IMR-90 (cell line): ENCODE measurements at regions not wholly inside any gene's neighbourhood (a gene's known extent, or its start where the extent isn't known, plus 50 kb on each side); places are given as distances from the start of the nearest gene placed in this dataset.

Experiments
- ATAC-seq: fragments of 200-7000 bp; cut with Tn5 transposase; 2 replicates; pipeline ENCODE4 v1.9.1; 2020; ENCODE audit warnings: low read depth, mild to moderate bottlenecking, moderate library complexity
- BruUV-seq: library from RNA; stranded (reverse); fragments of 400-500 nt; replicated peaks from 2 replicates; lab custom pipeline; 2021; lab: Mats Ljungman, UMichigan
- CTCF ChIA-PET: fragments of 300-600 bp; formaldehyde crosslinking; extraction: SDS; loops from one replicate; lab custom pipeline; 2021; ENCODE audit warnings: antibody characterized with exemption; lab: Yijun Ruan, JAX
- POLR2A ChIA-PET: fragments of 300-600 bp; sonication (Branson Sonifier 250); formaldehyde crosslinking; loops from one replicate; lab custom pipeline; 2022; ENCODE audit warnings: antibody characterized with exemption; ENCODE audit not compliant: unreplicated experiment; lab: Charles Lee
- DNase-seq: peaks from one replicate; pipeline ENCODE4 v3.0.0; 2013
- H2AFZ ChIP-seq: replicated peaks from 2 replicates; pipeline ENCODE3; 2013; ENCODE audit warnings: low read length, mild to moderate bottlenecking; ENCODE audit not compliant: poor library complexity
- H2AK5ac ChIP-seq: 2 replicates; pipeline ENCODE4 v1.6.1; 2013; ENCODE audit warnings: low read depth, low read length, inconsistent platforms
- H2AK9ac ChIP-seq: replicated peaks from 2 replicates; pipeline ENCODE3; 2013; ENCODE audit warnings: mild to moderate bottlenecking, low read depth, low read length, moderate library complexity; ENCODE audit not compliant: poor library complexity
- H2BK120ac ChIP-seq: 2 replicates; pipeline ENCODE4 v1.6.1; 2013; ENCODE audit warnings: low read depth, low read length, inconsistent platforms
- H2BK15ac ChIP-seq: 3 replicates; pipeline ENCODE4 v1.6.1; 2013; ENCODE audit warnings: low read depth, low read length, inconsistent platforms
- H2BK20ac ChIP-seq: 2 replicates; pipeline ENCODE4 v1.6.1; 2013; ENCODE audit warnings: low read depth, mild to moderate bottlenecking, inconsistent platforms, low read length, moderate library complexity
- H2BK5ac ChIP-seq: 2 replicates; pipeline ENCODE4 v1.6.1; 2013; ENCODE audit warnings: mild to moderate bottlenecking, low read depth, low read length, inconsistent platforms; ENCODE audit not compliant: poor library complexity, severe bottlenecking
- H3K14ac ChIP-seq: replicated peaks from 2 replicates; pipeline ENCODE4 v1.6.1; 2013; ENCODE audit warnings: low read depth, low read length, inconsistent platforms
- H3K18ac ChIP-seq: 2 replicates; pipeline ENCODE4 v1.6.1; 2013; ENCODE audit warnings: low read depth, low read length, control low read depth
- H3K23ac ChIP-seq: 2 replicates; pipeline ENCODE4 v1.6.1; 2013; ENCODE audit warnings: low read depth, low read length, inconsistent platforms
- H3K27ac ChIP-seq: 2 replicates; pipeline ENCODE4 v1.5.1; 2013; ENCODE audit warnings: mild to moderate bottlenecking, control low read depth, low read length; ENCODE audit not compliant: insufficient read depth
- H3K27me3 ChIP-seq: 2 replicates; pipeline ENCODE4 v1.6.1; 2013; ENCODE audit warnings: low read length; ENCODE audit not compliant: control insufficient read depth, insufficient read depth
- H3K36me3 ChIP-seq: 2 replicates; pipeline ENCODE4 v1.6.1; 2013; ENCODE audit warnings: low read length, mixed read lengths; ENCODE audit not compliant: control insufficient read depth, insufficient read depth
- H3K4ac ChIP-seq: 2 replicates; pipeline ENCODE4 v1.6.1; 2013; ENCODE audit warnings: low read depth, low read length, inconsistent platforms
- H3K4me1 ChIP-seq: 2 replicates; pipeline ENCODE4 v1.6.1; 2013; ENCODE audit warnings: low read length, mixed read lengths; ENCODE audit not compliant: control insufficient read depth, insufficient read depth
- H3K4me2 ChIP-seq: 2 replicates; pipeline ENCODE4 v1.6.1; 2013; ENCODE audit warnings: low read depth, mild to moderate bottlenecking, control low read depth, low read length, moderate library complexity
- H3K4me3 ChIP-seq: 2 replicates; pipeline ENCODE4 v1.5.1; 2013; ENCODE audit warnings: low read depth, mild to moderate bottlenecking, control low read depth, low read length, moderate library complexity; ENCODE audit not compliant: insufficient read depth
- H3K56ac ChIP-seq: 2 replicates; pipeline ENCODE4 v1.6.1; 2013; ENCODE audit warnings: low read length, inconsistent platforms; ENCODE audit not compliant: insufficient read depth; ENCODE audit errors: extremely low read depth
- H3K79me1 ChIP-seq, 2 experiments: 2 replicates each; pipeline ENCODE4 v1.6.1; 2013; ENCODE audit warnings: low read length in 2 of 2, inconsistent platforms in 1 of 2, low read depth in 1 of 2
- H3K9ac ChIP-seq: 2 replicates; pipeline ENCODE4 v1.6.1; 2013; ENCODE audit warnings: low read depth, low read length, control low read depth
- H3K9me1 ChIP-seq: 2 replicates; pipeline ENCODE4 v1.6.1; 2013; ENCODE audit warnings: low read length, inconsistent platforms; ENCODE audit not compliant: insufficient read depth
- H3K9me3 ChIP-seq: 2 replicates; pipeline ENCODE4 v1.6.1; 2013; ENCODE audit warnings: low read length; ENCODE audit not compliant: control insufficient read depth, insufficient read depth
- H4K20me1 ChIP-seq: 2 replicates; pipeline ENCODE4 v1.6.1; 2013; ENCODE audit warnings: low read length, inconsistent platforms; ENCODE audit not compliant: insufficient read depth
- H4K5ac ChIP-seq: 2 replicates; pipeline ENCODE4 v1.6.1; 2013; ENCODE audit warnings: mild to moderate bottlenecking, low read depth, low read length, control low read depth
- H4K8ac ChIP-seq, 2 experiments: 2 replicates each; pipeline ENCODE4 v1.6.1; 2013; ENCODE audit warnings: low read depth in 2 of 2, low read length in 2 of 2, control low read depth in 1 of 2, inconsistent platforms in 1 of 2
- H4K91ac ChIP-seq: 2 replicates; pipeline ENCODE4 v1.6.1; 2013; ENCODE audit warnings: low read depth, low read length, inconsistent platforms; ENCODE audit not compliant: insufficient read depth
- CEBPB ChIP-seq: IDR thresholded peaks from 2 replicates; pipeline ENCODE4 v1.6.1; 2012; ENCODE audit warnings: low read depth, low read length, improper control_type of control experiment
- MAZ ChIP-seq: IDR thresholded peaks from 2 replicates; pipeline ENCODE4 v1.6.1; 2012; ENCODE audit warnings: low read depth, mild to moderate bottlenecking, low read length, improper control_type of control experiment, moderate library complexity, borderline replicate concordance
- WGBS, 2 experiments: methylation state at CpG; one replicate each; pipeline versions ENCODE4 v1.1.5 to v1.1.7; 2013; ENCODE audit warnings: missing lambda C conversion rate in 2 of 2; ENCODE audit not compliant: insufficient read length in 1 of 2; ENCODE audit errors: extremely low coverage in 2 of 2; 5-methylcytosine and 5-hydroxymethylcytosine counted together
- dilution Hi-C: fragments of 300-500 bp; cut with HindIII; formaldehyde crosslinking; loops from one replicate; pipeline ENCODE4 v1.14.3; 2018; ENCODE audit warnings: low sequenced_read_pairs; ENCODE audit not compliant: unreplicated experiment
- in situ Hi-C: fragments of 300-500 bp; cut with MboI; formaldehyde crosslinking; loops from 3 replicates; pipeline ENCODE4 v1.14.3; 2019; ENCODE audit warnings: low sequenced_read_pairs, inconsistent platforms, mixed read lengths
- intact Hi-C: fragments of 100-400 bp; cut with micrococcal nuclease; formaldehyde crosslinking; loops from 2 replicates; pipeline ENCODE4 v1.10.0; 2022

- dilution Hi-C loops = no loop called here
- peak overlapping the region; percentile 98 for H2AK5ac ChIP-seq
- intact Hi-C loops = no loop called here
- no peak overlapping the region for H3K4me3 ChIP-seq
- peak overlapping the region; percentile 1 for H3K56ac ChIP-seq
- H2BK120ac ChIP-seq = peak overlapping the region; percentile 90
- in situ Hi-C loops = no loop called here
- H3K27ac ChIP-seq = peak overlapping the region; percentile 94
- no peaks in the 10 kb centered on the region for H3K27me3 ChIP-seq
- CTCF ChIA-PET = interaction anchor here (0.6 to 0.7 kb wide), 2 partner anchors 93 to 189 kb away, joined by 3 to 5 read pairs; no protein-coding TSS in a partner anchor
- peak overlapping the region; percentile 58 for H2AFZ ChIP-seq
- peak overlapping the region; percentile 70 to 89 for H4K8ac ChIP-seq
- H3K4me1 ChIP-seq = peaks cover 36% of the 10 kb centered on the region
- peak overlapping the region; percentile 94 for H3K14ac ChIP-seq
- H2BK20ac ChIP-seq = peak overlapping the region; percentile 73
- peak overlapping the region; percentile 97; the same call in 2 of the 3 replicates for H2BK15ac ChIP-seq
- H3K23ac ChIP-seq = peak overlapping the region; percentile 66
- no peak for ATAC-seq
- H2AK9ac ChIP-seq = peak overlapping the region; percentile 56
- H2BK5ac ChIP-seq = peak overlapping the region; percentile 97
- POLR2A ChIA-PET = interaction anchor here (0.6 to 1.1 kb wide), 2 partner anchors 127 to 134 kb away, joined by 4 to 7 read pairs; no protein-coding TSS in a partner anchor
- peaks cover 26 to 50% of the 10 kb centered on the region in 2 experiments for H3K79me1 ChIP-seq
- peak overlapping the region; percentile 98 for H4K91ac ChIP-seq
- no peaks in the 10 kb centered on the region for H4K20me1 ChIP-seq
- DNase-seq = no peak
- peak overlapping the region; percentile 87 for H4K5ac ChIP-seq
- H3K4ac ChIP-seq = peak overlapping the region; percentile 85
- WGBS, 2 experiments = no CpG with 5 or more reads among the region's 9 CpGs
- peak overlapping the region; percentile 26; the same call in 1 of the 2 replicates for H3K9ac ChIP-seq
- no TSS peak for BruUV-seq
- no peaks in the 10 kb centered on the region for H3K36me3 ChIP-seq
- no peak for TF ChIP-seq MAZ
- TF ChIP-seq CEBPB = peak; percentile 62
- H3K9me1 ChIP-seq = peaks cover 41% of the 10 kb centered on the region
- peak overlapping the region; percentile 86 for H3K18ac ChIP-seq
- H3K4me2 ChIP-seq = no peak overlapping the region
- peaks cover 2% of the 10 kb centered on the region for H3K9me3 ChIP-seq
These were observed 126.1 kb upstream of the FOXF1 start for GRCh38 chr16:86384263-86384649.
